Colon (tissue), 2 donors: ENCODE measurements at regions not wholly inside any gene's neighbourhood (a gene's known extent, or its start where the extent isn't known, plus 50 kb on each side); places are given as distances from the start of the nearest gene placed in this dataset.
"Not testable (repeated sequence)": the region's sequence is repeated elsewhere in the genome, so short reads cannot be mapped to it uniquely, and the experiment has no call there.

Source experiments
- FAIRE-seq: peaks from 2 replicates; lab custom pipeline; 2012; peaks lifted over from hg19 to GRCh38; lab: Jason Lieb, UNC
- donor health status: control.
- donor health status: control.

- FAIRE-seq, result no peak
Observed at GRCh38 chr5:174644436-174644835, 79.9 kb upstream of the MSX2 start.

DNA sequence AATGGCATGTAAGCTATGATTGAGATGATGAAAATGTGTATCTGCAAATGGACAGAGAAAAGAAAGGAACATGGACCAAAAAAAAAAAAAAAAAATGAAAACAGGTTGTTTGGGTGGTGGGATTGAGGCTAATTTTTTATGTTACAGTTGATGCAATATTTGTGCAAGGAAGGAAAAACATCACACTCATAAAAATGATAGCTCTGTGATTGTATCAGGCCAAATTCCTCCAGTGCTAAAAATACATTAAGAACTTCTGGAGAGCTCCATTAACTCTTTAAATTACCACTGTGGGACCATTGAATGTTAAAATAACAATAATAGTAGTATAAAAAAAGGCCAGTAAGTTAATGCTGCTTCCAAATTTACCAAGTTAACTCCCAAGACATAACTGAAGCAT, 79.5 kb upstream of the MSX2 start:
- no peak for FAIRE-seq

GRCh38 chr5:174645677-174646076, 78.7 kb upstream of the MSX2 start:
- FAIRE-seq, result no peak

GRCh38 chr5:174648618-174649017, 75.8 kb upstream of the MSX2 start:
- FAIRE-seq, result not testable (repeated sequence)

- FAIRE-seq, result no peak
Observed at GRCh38 chr5:174649391-174649790, 75.0 kb upstream of the MSX2 start.

DNA sequence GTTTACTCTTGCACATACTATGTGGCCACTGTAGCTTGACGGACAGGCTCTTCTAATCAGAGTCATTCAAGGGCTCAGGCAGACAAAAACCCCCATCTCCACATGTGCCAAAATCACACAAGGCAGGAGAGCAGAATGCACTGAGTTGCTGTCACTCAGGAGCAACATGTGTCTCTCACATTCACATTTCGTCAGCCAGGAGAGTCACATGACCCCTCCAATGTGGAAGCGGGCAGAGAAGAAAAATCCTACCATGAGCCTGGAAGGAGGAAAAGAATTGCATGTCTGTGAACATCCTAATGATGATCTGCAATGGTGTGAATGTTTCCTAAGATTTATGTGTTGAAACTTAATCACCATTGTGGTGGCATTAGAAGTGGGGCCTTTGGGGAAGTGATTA, 69.9 kb upstream of the MSX2 start:
- no peak for FAIRE-seq

GRCh38 chr5:174655351-174655750, 69.0 kb upstream of the MSX2 start:
- no peak for FAIRE-seq

GRCh38 chr5:174664180-174664850, 60.1 kb upstream of the MSX2 start:
- FAIRE-seq, result no peak

DNA sequence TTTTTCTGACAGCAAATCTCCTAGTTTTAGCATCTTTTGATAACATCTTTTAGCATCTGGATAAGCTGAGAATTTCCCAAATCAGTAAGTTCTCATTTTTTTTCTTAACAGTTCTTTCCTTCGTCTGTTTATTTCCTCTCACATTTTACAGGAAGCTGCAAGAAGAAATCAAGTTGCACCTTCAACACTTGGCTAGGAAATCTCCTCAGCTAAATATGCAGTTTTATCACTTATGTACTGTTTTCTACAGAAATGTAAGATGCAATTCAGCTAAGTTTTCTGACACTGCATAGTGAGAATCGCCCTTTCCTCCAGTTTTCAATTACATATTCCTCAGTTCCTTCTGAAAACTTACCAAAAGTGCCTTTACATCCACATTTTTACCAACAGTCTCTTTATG, 59.0 kb upstream of the MSX2 start:
- FAIRE-seq, result no peak

GRCh38 chr5:174667526-174667925, 56.9 kb upstream of the MSX2 start:
- FAIRE-seq, result no peak

DNA sequence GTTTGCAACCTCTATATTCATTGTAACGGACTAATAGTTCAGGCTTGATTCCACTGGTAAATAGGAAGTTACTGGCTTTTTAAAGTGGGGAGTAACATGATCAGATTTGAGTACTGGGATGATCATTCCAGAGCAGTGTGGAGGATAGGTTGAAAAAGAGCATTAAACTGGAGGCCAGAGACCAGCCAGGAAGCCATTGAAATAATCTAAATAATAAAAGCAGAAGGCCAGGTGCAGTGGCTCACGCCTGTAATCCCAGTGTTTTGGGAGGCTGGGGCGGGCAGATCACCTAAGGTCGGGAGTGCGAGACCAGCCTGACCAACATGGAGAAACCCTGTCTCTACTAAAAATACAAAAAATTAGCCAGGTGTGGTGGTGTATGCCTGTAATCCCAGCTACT, 56.0 kb upstream of the MSX2 start:
- no peak for FAIRE-seq
